ENCODE measurements at regions not wholly inside any gene's neighbourhood (a gene's known extent, or its start where the extent isn't known, plus 50 kb on each side); places are given as distances from the start of the nearest gene placed in this dataset.

DNA sequence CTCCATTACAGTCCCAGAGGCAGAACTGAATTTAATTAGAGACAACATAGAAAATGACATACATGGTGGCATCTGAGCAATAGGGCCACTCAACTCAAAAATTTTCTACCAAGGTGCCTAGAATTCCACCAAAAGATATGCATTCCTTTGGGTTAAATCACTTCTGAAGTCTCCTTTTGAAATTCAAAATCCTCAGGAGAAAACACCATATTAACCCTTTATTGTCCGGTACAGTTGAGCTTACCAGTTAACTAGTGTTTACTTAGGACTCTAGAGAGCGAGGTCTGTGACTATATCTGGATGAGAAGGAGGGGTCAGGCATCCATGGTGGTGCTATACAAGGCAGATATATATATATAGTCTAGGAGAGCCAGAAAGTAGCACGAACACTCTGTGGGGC is 355.6 kb upstream of the CAMK1G start:
- no peak for DNase-seq (ENCODE audit: extremely low spot score in 2 of 2)
- intact Hi-C loops (cut with DNase I), result no loop called here
- Histone ChIP-seq H3K27ac (no peak overlapping the region), H3K36me3 (no peaks in the 10 kb centered on the region), H3K27me3 (no peaks in the 10 kb centered on the region), H3K9me3 (no peaks in the 10 kb centered on the region), H3K4me1 (no peaks in the 10 kb centered on the region), H3K4me3 (no peak overlapping the region)
- TF ChIP-seq POLR2AphosphoS5 (IDR thresholded peaks at IDR 0.05; ENCODE audit: insufficient read depth in 1 of 2, low read depth in 1 of 2), result no peak
- TF ChIP-seq, protein P1, sequence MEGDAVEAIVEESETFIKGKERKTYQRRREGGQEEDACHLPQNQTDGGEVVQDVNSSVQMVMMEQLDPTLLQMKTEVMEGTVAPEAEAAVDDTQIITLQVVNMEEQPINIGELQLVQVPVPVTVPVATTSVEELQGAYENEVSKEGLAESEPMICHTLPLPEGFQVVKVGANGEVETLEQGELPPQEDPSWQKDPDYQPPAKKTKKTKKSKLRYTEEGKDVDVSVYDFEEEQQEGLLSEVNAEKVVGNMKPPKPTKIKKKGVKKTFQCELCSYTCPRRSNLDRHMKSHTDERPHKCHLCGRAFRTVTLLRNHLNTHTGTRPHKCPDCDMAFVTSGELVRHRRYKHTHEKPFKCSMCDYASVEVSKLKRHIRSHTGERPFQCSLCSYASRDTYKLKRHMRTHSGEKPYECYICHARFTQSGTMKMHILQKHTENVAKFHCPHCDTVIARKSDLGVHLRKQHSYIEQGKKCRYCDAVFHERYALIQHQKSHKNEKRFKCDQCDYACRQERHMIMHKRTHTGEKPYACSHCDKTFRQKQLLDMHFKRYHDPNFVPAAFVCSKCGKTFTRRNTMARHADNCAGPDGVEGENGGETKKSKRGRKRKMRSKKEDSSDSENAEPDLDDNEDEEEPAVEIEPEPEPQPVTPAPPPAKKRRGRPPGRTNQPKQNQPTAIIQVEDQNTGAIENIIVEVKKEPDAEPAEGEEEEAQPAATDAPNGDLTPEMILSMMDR (IDR thresholded peaks at IDR 0.05), result no peak
- TF ChIP-seq POLR2A (IDR thresholded peaks at IDR 0.05), result no peak

DNA sequence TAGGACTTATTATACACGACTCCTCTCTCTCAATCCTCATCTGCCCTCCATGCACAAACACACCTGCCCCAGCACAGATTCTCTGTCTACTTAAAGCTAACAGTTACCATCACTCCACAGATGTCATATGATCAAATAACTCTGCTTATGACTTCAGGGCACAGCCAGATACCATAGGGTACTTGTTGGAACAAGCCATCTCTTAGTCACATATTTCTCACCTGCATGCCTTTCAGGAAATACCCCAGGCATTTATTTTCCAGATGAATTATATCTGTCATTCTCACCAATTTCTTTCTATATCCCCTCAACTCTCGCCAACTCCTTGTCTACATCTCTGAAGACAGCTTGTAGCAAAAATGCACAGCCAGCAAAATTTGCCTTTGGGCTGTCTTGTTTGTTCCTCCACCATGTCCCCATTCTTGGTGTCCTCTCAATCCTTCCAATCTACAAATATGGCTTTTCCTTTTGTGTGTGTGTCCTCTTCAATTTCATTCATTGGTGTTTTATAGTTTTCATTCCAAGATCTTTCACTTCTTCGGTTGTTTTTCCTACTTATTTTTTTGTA is 353.9 kb upstream of the CAMK1G start:
- no peak overlapping the region for H3K4me3 ChIP-seq
- no peak overlapping the region for H3K27ac ChIP-seq
- no peaks in the 10 kb centered on the region for H3K36me3 ChIP-seq
- no peak for DNase-seq (ENCODE audit: extremely low spot score in 2 of 2)
- H3K27me3 ChIP-seq, result no peaks in the 10 kb centered on the region
- intact Hi-C loops (cut with DNase I), result no loop called here
- H3K9me3 ChIP-seq, result no peaks in the 10 kb centered on the region
- no peaks in the 10 kb centered on the region for H3K4me1 ChIP-seq
- TF ChIP-seq POLR2A (IDR thresholded peaks at IDR 0.05) (no peak), POLR2AphosphoS5 (IDR thresholded peaks at IDR 0.05; ENCODE audit: insufficient read depth in 1 of 2, low read depth in 1 of 2) (peak in 1 of 2 donors; percentile 64)
- TF ChIP-seq, protein P1 (IDR thresholded peaks at IDR 0.05), result no peak

DNA sequence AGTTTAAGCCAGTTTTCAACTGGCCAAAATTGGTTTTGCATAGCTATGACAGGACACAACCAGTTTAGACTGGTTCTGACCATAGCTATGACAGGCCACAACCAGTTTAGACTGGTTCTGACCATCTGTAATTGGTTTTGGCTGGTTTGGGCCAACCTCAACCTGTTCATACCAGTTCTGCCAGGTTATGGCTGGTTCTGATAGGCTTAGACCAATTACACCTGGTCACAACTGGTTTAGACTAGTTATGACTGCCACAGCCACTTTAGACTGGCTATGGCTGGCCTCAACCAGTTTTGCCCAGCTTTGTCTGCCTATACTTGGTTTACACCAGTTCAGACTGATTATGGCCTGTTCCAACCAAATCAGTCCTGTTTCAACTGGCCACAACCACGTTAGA is 353.2 kb upstream of the CAMK1G start:
- intact Hi-C loops (cut with DNase I), result no loop called here
- TF ChIP-seq, protein P1 (IDR thresholded peaks at IDR 0.05), result no peak
- no peak for TF ChIP-seq POLR2A (IDR thresholded peaks at IDR 0.05)
- no peak for TF ChIP-seq POLR2AphosphoS5 (IDR thresholded peaks at IDR 0.05; ENCODE audit: insufficient read depth in 1 of 2, low read depth in 1 of 2)
- no peaks in the 10 kb centered on the region for H3K27me3 ChIP-seq
- DNase-seq (ENCODE audit: extremely low spot score in 2 of 2), result no peak
- no peak overlapping the region for H3K4me3 ChIP-seq
- no peaks in the 10 kb centered on the region for H3K36me3 ChIP-seq
- no peaks in the 10 kb centered on the region for H3K9me3 ChIP-seq
- no peak overlapping the region for H3K27ac ChIP-seq
- no peaks in the 10 kb centered on the region for H3K4me1 ChIP-seq

DNA sequence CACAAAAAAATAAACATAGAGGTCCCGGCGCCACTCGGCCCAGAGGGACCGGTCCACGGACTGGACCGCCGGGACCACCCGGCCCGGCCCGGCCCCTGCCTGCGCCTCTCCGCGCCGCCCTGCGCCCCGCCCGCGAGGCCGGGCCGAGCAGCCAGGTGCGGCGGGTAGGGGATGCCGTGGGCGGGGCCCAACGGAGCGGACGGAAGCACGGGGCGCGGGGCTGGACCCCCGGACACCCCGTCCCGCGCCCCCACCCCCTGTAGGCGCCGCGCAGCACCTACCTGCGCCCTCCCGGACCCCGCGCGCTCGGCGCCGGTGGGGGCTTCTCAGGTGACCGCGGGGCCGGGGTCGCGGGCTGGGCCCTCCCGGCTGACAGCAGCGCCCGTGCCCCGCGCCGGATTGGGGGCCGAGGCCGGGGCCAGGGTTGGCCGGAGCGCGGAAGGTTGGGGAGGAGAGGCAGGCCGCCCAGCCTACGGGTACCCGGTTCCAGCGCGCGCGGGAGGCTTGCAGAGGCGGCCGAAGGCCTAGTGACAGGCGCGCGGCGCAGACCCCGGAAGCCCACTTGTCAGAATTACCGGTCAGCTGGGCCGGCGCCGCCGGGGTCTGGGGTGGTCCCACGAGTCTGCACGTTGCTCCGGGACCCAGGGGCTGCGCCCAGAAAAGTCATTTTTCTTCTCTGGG is 351.9 kb upstream of the CAMK1G start:
- Histone ChIP-seq H3K4me1 (no peaks in the 10 kb centered on the region), H3K27ac (no peak overlapping the region), H3K4me3 (no peak overlapping the region), H3K27me3 (no peaks in the 10 kb centered on the region), H3K36me3 (no peaks in the 10 kb centered on the region), H3K9me3 (no peaks in the 10 kb centered on the region)
- no peak for DNase-seq (ENCODE audit: extremely low spot score in 2 of 2)
- no peak for TF ChIP-seq POLR2AphosphoS5 (IDR thresholded peaks at IDR 0.05; ENCODE audit: insufficient read depth in 1 of 2, low read depth in 1 of 2)
- TF ChIP-seq POLR2A (IDR thresholded peaks at IDR 0.05), result no peak
- TF ChIP-seq, protein P1 (IDR thresholded peaks at IDR 0.05), result no peak
- intact Hi-C loops (cut with DNase I), result no loop called here

DNA sequence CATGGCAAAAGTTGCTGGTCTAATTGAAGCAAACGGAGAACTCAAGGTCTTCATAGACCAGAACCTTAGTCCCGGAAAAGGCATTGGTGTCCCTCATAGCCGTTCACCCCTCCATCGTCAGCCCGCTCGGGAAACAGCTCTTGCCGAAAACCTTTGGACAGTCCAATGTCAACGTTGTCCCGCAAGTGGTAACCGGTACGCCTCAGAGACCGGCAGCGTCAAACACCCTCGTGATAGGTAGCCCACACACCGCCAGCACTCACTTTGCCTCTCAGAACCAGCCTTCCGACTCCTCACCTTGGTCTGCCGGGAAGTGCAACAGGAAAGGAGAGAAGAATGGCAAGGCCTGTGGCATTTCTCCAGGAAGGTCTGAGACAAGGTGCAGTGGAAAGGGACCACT is 351.3 kb upstream of the CAMK1G start:
- Histone ChIP-seq H3K4me3 (no peak overlapping the region), H3K27me3 (no peaks in the 10 kb centered on the region), H3K9me3 (no peaks in the 10 kb centered on the region), H3K36me3 (no peaks in the 10 kb centered on the region), H3K4me1 (no peaks in the 10 kb centered on the region), H3K27ac (no peak overlapping the region)
- intact Hi-C loops (cut with DNase I), result no loop called here
- TF ChIP-seq POLR2A (IDR thresholded peaks at IDR 0.05) (no peak), POLR2AphosphoS5 (IDR thresholded peaks at IDR 0.05; ENCODE audit: insufficient read depth in 1 of 2, low read depth in 1 of 2) (no peak)
- TF ChIP-seq, protein P1 (IDR thresholded peaks at IDR 0.05), result no peak
- DNase-seq (ENCODE audit: extremely low spot score in 2 of 2), result no peak
